ENCODE measurements at regions not wholly inside any gene's neighbourhood (a gene's known extent, or its start where the extent isn't known, plus 50 kb on each side); places are given as distances from the start of the nearest gene placed in this dataset.

DNA sequence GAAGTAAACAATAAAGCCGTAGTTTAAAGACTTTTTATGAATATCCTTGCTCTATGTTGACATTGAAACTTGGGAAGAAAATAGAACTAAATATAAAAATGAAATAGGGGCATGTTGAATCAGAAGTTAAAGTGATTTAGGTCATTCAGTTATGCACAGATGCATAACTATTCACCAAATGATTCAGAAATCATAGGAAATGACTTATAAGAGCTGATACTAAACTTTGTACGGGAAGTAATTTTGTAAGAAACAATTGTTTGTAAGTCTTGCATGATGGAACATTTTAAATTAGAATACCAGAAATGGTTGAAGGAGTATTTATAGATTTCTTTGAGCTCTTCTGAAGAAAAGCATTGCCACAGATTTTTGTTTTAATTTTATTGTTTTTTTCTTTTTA lies 246.5 kb downstream of the CPE start:
- H3K4me3 Mint-ChIP-seq: no peak overlapping the region
- no peak for ATAC-seq
- H3K9me3 Mint-ChIP-seq: peaks cover under 1% of the 10 kb centered on the region
- no peak for DNase-seq (ENCODE audit: low spot score)
- CTCF ChIA-PET: no interaction called here
- no peak overlapping the region for H3K27ac Mint-ChIP-seq
- H3K27me3 Mint-ChIP-seq (ENCODE audit: low read depth): no peaks in the 10 kb centered on the region
- POLR2A ChIA-PET: no interaction called here
- H3K36me3 Mint-ChIP-seq: no peaks in the 10 kb centered on the region
- no peaks in the 10 kb centered on the region for H3K4me1 Mint-ChIP-seq
- TF ChIP-seq ZNF138 (CRISPR knock-in tag; conservative IDR thresholded peaks at IDR 0.05) (no peak), FOXP1 (CRISPR knock-in tag; IDR thresholded peaks at IDR 0.05; ENCODE audit: borderline replicate concordance) (no peak)

DNA sequence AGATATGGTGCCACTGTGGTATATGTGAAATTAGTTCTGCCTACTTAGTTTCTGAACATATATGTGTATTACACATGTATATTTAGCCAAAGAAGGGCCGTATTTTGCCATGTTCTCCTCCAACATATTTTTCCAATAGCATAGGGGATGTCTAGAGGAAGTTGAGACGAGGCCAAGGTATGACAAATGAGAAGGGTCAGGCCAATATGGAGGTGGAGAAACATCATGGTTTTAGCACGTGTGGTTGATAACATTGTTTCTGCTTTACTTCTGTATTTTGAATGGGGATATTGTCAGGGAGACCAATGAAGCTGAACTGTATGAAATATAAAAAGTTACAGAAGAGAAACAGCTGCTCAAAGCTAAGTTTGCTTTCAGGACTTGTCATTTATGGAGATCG lies 246.7 kb upstream of the TLL1 start:
- DNase-seq (ENCODE audit: low spot score) (no peak), ATAC-seq (no peak)
- no peaks in the 10 kb centered on the region for H3K36me3 Mint-ChIP-seq
- TF ChIP-seq, protein P1, sequence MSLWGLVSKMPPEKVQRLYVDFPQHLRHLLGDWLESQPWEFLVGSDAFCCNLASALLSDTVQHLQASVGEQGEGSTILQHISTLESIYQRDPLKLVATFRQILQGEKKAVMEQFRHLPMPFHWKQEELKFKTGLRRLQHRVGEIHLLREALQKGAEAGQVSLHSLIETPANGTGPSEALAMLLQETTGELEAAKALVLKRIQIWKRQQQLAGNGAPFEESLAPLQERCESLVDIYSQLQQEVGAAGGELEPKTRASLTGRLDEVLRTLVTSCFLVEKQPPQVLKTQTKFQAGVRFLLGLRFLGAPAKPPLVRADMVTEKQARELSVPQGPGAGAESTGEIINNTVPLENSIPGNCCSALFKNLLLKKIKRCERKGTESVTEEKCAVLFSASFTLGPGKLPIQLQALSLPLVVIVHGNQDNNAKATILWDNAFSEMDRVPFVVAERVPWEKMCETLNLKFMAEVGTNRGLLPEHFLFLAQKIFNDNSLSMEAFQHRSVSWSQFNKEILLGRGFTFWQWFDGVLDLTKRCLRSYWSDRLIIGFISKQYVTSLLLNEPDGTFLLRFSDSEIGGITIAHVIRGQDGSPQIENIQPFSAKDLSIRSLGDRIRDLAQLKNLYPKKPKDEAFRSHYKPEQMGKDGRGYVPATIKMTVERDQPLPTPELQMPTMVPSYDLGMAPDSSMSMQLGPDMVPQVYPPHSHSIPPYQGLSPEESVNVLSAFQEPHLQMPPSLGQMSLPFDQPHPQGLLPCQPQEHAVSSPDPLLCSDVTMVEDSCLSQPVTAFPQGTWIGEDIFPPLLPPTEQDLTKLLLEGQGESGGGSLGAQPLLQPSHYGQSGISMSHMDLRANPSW (CRISPR knock-in tag; conservative IDR thresholded peaks at IDR 0.05; ENCODE audit: low read depth): no peak
- no peak for TF ChIP-seq IRF2 (CRISPR knock-in tag; IDR thresholded peaks at IDR 0.05; ENCODE audit: borderline replicate concordance, low read depth)
- TF ChIP-seq ZNF138 (CRISPR knock-in tag; conservative IDR thresholded peaks at IDR 0.05): no peak
- TF ChIP-seq ZNF121 (CRISPR knock-in tag; IDR thresholded peaks at IDR 0.05): no peak
- TF ChIP-seq AR (CRISPR knock-in tag; IDR thresholded peaks at IDR 0.05): no peak
- TF ChIP-seq, protein P2, sequence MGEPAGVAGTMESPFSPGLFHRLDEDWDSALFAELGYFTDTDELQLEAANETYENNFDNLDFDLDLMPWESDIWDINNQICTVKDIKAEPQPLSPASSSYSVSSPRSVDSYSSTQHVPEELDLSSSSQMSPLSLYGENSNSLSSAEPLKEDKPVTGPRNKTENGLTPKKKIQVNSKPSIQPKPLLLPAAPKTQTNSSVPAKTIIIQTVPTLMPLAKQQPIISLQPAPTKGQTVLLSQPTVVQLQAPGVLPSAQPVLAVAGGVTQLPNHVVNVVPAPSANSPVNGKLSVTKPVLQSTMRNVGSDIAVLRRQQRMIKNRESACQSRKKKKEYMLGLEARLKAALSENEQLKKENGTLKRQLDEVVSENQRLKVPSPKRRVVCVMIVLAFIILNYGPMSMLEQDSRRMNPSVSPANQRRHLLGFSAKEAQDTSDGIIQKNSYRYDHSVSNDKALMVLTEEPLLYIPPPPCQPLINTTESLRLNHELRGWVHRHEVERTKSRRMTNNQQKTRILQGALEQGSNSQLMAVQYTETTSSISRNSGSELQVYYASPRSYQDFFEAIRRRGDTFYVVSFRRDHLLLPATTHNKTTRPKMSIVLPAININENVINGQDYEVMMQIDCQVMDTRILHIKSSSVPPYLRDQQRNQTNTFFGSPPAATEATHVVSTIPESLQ (CRISPR knock-in tag; IDR thresholded peaks at IDR 0.05): no peak
- no peak overlapping the region for H3K27ac Mint-ChIP-seq
- H3K27me3 Mint-ChIP-seq (ENCODE audit: low read depth): no peaks in the 10 kb centered on the region
- ChIA-PET CTCF (no interaction called here), POLR2A (no interaction called here)
- H3K4me3 Mint-ChIP-seq: no peak overlapping the region
- H3K9me3 Mint-ChIP-seq: no peaks in the 10 kb centered on the region
- peaks cover 2% of the 10 kb centered on the region; the same call in 1 of the 2 replicates for H3K4me1 Mint-ChIP-seq

DNA sequence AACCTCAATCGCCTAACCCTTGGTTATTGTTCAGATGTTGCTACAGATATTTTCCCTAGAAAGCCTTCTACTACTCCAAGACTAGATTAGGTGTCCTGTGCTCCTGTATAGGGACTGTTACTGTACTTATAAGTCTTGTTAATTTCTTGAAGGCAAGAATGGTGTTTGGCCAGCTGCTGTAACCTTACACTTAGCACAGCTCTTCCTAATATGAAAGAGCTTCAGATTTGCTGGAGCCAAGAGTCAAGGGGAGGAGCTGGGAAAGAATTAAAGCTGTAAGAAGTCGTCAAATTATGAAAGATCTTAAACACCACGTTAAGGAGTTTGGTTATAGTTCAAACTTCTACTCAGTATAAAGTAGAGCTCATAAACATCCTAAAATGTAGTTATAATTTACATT lies 245.9 kb upstream of the TLL1 start:
- DNase-seq (ENCODE audit: low spot score) (no peak), ATAC-seq (no peak)
- Mint-ChIP-seq H3K4me3 (no peak overlapping the region), H3K36me3 (no peaks in the 10 kb centered on the region), H3K27me3 (ENCODE audit: low read depth) (no peaks in the 10 kb centered on the region), H3K27ac (no peak overlapping the region), H3K4me1 (peaks cover 9% of the 10 kb centered on the region), H3K9me3 (no peaks in the 10 kb centered on the region)
- POLR2A ChIA-PET: no interaction called here
- CTCF ChIA-PET: no interaction called here
- TF ChIP-seq, protein P3, sequence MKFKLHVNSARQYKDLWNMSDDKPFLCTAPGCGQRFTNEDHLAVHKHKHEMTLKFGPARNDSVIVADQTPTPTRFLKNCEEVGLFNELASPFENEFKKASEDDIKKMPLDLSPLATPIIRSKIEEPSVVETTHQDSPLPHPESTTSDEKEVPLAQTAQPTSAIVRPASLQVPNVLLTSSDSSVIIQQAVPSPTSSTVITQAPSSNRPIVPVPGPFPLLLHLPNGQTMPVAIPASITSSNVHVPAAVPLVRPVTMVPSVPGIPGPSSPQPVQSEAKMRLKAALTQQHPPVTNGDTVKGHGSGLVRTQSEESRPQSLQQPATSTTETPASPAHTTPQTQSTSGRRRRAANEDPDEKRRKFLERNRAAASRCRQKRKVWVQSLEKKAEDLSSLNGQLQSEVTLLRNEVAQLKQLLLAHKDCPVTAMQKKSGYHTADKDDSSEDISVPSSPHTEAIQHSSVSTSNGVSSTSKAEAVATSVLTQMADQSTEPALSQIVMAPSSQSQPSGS (CRISPR knock-in tag; IDR thresholded peaks at IDR 0.05; ENCODE audit: borderline replicate concordance, low read depth): no peak
- TF ChIP-seq ZNF512 (CRISPR knock-in tag; IDR thresholded peaks at IDR 0.05; ENCODE audit: borderline replicate concordance): no peak
- TF ChIP-seq ZNF281 (CRISPR knock-in tag; IDR thresholded peaks at IDR 0.05): no peak
- no peak for TF ChIP-seq ZNF219 (CRISPR knock-in tag; IDR thresholded peaks at IDR 0.05; ENCODE audit: borderline replicate concordance)
- TF ChIP-seq, protein P4, sequence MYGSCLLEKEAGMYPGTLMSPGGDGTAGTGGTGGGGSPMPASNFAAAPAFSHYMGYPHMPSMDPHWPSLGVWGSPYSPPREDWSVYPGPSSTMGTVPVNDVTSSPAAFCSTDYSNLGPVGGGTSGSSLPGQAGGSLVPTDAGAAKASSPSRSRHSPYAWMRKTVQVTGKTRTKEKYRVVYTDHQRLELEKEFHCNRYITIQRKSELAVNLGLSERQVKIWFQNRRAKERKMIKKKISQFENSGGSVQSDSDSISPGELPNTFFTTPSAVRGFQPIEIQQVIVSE (CRISPR knock-in tag; IDR thresholded peaks at IDR 0.05; ENCODE audit: borderline replicate concordance): no peak
- TF ChIP-seq, protein P5, sequence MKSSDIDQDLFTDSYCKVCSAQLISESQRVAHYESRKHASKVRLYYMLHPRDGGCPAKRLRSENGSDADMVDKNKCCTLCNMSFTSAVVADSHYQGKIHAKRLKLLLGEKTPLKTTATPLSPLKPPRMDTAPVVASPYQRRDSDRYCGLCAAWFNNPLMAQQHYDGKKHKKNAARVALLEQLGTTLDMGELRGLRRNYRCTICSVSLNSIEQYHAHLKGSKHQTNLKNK (CRISPR knock-in tag; IDR thresholded peaks at IDR 0.05): no peak
- TF ChIP-seq FOXJ3 (CRISPR knock-in tag; IDR thresholded peaks at IDR 0.05; ENCODE audit: borderline replicate concordance): no peak
- no peak for TF ChIP-seq NR3C1 (CRISPR knock-in tag; conservative IDR thresholded peaks at IDR 0.05; ENCODE audit: low read depth)
- TF ChIP-seq MXD4 (CRISPR knock-in tag; IDR thresholded peaks at IDR 0.05; ENCODE audit: borderline replicate concordance): no peak

Data from WTC11 (cell line).